H7 (cell line): ENCODE measurements at regions not wholly inside any gene's neighbourhood (a gene's known extent, or its start where the extent isn't known, plus 50 kb on each side); places are given as distances from the start of the nearest gene placed in this dataset.
"Not testable (repeated sequence)": the region's sequence is repeated elsewhere in the genome, so short reads cannot be mapped to it uniquely, and the experiment has no call there.

Experiments
- DNase-seq: peaks from one replicate; pipeline ENCODE4 v3.0.0; 2012
- H3K27me3 ChIP-seq: 2 replicates; pipeline ENCODE4 v1.6.0; 2011; ENCODE audit warnings: mild to moderate bottlenecking, low read length; ENCODE audit not compliant: control insufficient read depth, insufficient read depth
- H3K36me3 ChIP-seq: replicated peaks from 2 replicates; pipeline ENCODE4 v1.5.1; 2011; ENCODE audit warnings: low read length; ENCODE audit not compliant: control insufficient read depth, insufficient read depth
- H3K4me3 ChIP-seq: 2 replicates; pipeline ENCODE4 v1.5.1; 2011; ENCODE audit warnings: low read depth, mild to moderate bottlenecking, control low read depth, low read length, moderate library complexity; ENCODE audit not compliant: insufficient read depth

GRCh38 chr18:66329716-66330115, 274.2 kb downstream of the CDH19 start:
- Histone ChIP-seq H3K36me3 (no peaks in the 10 kb centered on the region), H3K27me3 (no peaks in the 10 kb centered on the region), H3K4me3 (no peak overlapping the region)
- DNase-seq = no peak

GRCh38 chr18:66328296-66328878, 275.5 kb downstream of the CDH19 start:
- Histone ChIP-seq H3K4me3 (no peak overlapping the region), H3K27me3 (no peaks in the 10 kb centered on the region), H3K36me3 (no peaks in the 10 kb centered on the region)
- no peak for DNase-seq

- no peak overlapping the region for H3K4me3 ChIP-seq
- no peaks in the 10 kb centered on the region for H3K27me3 ChIP-seq
- DNase-seq = no peak
- H3K36me3 ChIP-seq = no peaks in the 10 kb centered on the region
Measured at GRCh38 chr18:66325251-66325650, 278.6 kb downstream of the CDH19 start.

- Histone ChIP-seq H3K4me3 (no peak overlapping the region), H3K36me3 (no peaks in the 10 kb centered on the region), H3K27me3 (no peaks in the 10 kb centered on the region)
- no peak for DNase-seq
Measured at GRCh38 chr18:66324616-66325015, 279.3 kb downstream of the CDH19 start.

- no peak overlapping the region for H3K4me3 ChIP-seq
- no peaks in the 10 kb centered on the region for H3K36me3 ChIP-seq
- H3K27me3 ChIP-seq = no peaks in the 10 kb centered on the region
- no peak for DNase-seq
Measured at GRCh38 chr18:66317243-66318090, 286.4 kb downstream of the CDH19 start.

- Histone ChIP-seq H3K4me3 (no peak overlapping the region), H3K36me3 (no peaks in the 10 kb centered on the region), H3K27me3 (no peaks in the 10 kb centered on the region)
- DNase-seq = no peak
Measured at GRCh38 chr18:66316701-66317100, 287.2 kb downstream of the CDH19 start.

- H3K4me3 ChIP-seq = no peak overlapping the region
- H3K27me3 ChIP-seq = no peaks in the 10 kb centered on the region
- DNase-seq = no peak
- no peaks in the 10 kb centered on the region for H3K36me3 ChIP-seq
Measured at GRCh38 chr18:66300141-66300540, 303.7 kb downstream of the CDH19 start.

- Histone ChIP-seq H3K4me3 (no peak overlapping the region), H3K36me3 (no peaks in the 10 kb centered on the region), H3K27me3 (no peaks in the 10 kb centered on the region)
- no peak for DNase-seq
Measured at GRCh38 chr18:66280470-66280869, 323.4 kb downstream of the CDH19 start.

- Histone ChIP-seq H3K4me3 (no peak overlapping the region), H3K27me3 (no peaks in the 10 kb centered on the region), H3K36me3 (no peaks in the 10 kb centered on the region)
- DNase-seq = peak; percentile 32
Measured at GRCh38 chr18:66271962-66272361, 331.9 kb downstream of the CDH19 start.

- Histone ChIP-seq H3K4me3 (no peak overlapping the region), H3K27me3 (no peaks in the 10 kb centered on the region), H3K36me3 (no peaks in the 10 kb centered on the region)
- DNase-seq = no peak
Measured at GRCh38 chr18:66264130-66264529, 339.8 kb downstream of the CDH19 start.

GRCh38 chr18:66254121-66254520, 349.8 kb downstream of the CDH19 start:
- Histone ChIP-seq H3K27me3 (no peaks in the 10 kb centered on the region), H3K36me3 (no peaks in the 10 kb centered on the region), H3K4me3 (no peak overlapping the region)
- no peak for DNase-seq

- no peaks in the 10 kb centered on the region for H3K27me3 ChIP-seq
- no peak for DNase-seq
- H3K36me3 ChIP-seq = no peaks in the 10 kb centered on the region
- no peak overlapping the region for H3K4me3 ChIP-seq
Measured at GRCh38 chr18:66252703-66253102, 351.2 kb downstream of the CDH19 start.

- H3K27me3 ChIP-seq = no peaks in the 10 kb centered on the region
- DNase-seq = no peak
- H3K4me3 ChIP-seq = no peak overlapping the region
- H3K36me3 ChIP-seq = no peaks in the 10 kb centered on the region
Measured at GRCh38 chr18:66235206-66235605, 368.7 kb downstream of the CDH19 start.

GRCh38 chr18:66226782-66227181, 377.1 kb downstream of the CDH19 start:
- Histone ChIP-seq H3K4me3 (no peak overlapping the region), H3K27me3 (no peaks in the 10 kb centered on the region), H3K36me3 (no peaks in the 10 kb centered on the region)
- DNase-seq = no peak

- DNase-seq, H3K36me3 ChIP-seq, H3K27me3 ChIP-seq, H3K4me3 ChIP-seq: not testable (repeated sequence)
Measured at GRCh38 chr18:66223317-66223716, 380.6 kb downstream of the CDH19 start.
